H1 (cell line): ENCODE measurements at regions not wholly inside any gene's neighbourhood (a gene's known extent, or its start where the extent isn't known, plus 50 kb on each side); places are given as distances from the start of the nearest gene placed in this dataset.

Experiments
- CTBP2 ChIP-seq: IDR thresholded peaks from 2 replicates; pipeline ENCODE4 v1.7.0; 2011; ENCODE audit warnings: borderline replicate concordance, mild to moderate bottlenecking, moderate library complexity, mixed read lengths, low read length; ENCODE audit not compliant: insufficient read depth, insufficient read length
- SP1 ChIP-seq: IDR thresholded peaks from 2 replicates; pipeline ENCODE4 v1.6.1; 2011; ENCODE audit warnings: low read depth, low read length

- no peak for TF ChIP-seq SP1
- no peak for TF ChIP-seq CTBP2
- TF ChIP-seq, all 59 proteins: peak for 0
These were observed 1347.6 kb downstream of the CDH11 start (continued) for GRCh38 chr16:63774302-63774701.
